Liver (tissue), 8 donors: ENCODE measurements at regions not wholly inside any gene's neighbourhood (a gene's known extent, or its start where the extent isn't known, plus 50 kb on each side); places are given as distances from the start of the nearest gene placed in this dataset.
A peak's percentile ranks its signal among the peaks of the same experiment; 100 is the strongest.

Source experiments
- DNase-seq: peaks from one replicate; pipeline ENCODE4 v3.0.0-alpha.2; 2017; ENCODE audit warnings: low spot score
- H3K27ac ChIP-seq, 2 donors: one replicate each; pipeline ENCODE4 v1.7.0; 2013; ENCODE audit warnings: inconsistent platforms in 2 of 2, low read length in 2 of 2, control low read depth in 1 of 2, low read depth in 1 of 2, mild to moderate bottlenecking in 1 of 2
- H3K27me3 ChIP-seq, 4 donors: one replicate each; pipeline versions ENCODE4 v1.6.1 to v1.7.0; 2013; ENCODE audit warnings: low read length in 3 of 4, inconsistent platforms in 1 of 4, mild to moderate bottlenecking in 1 of 4, moderate library complexity in 1 of 4; ENCODE audit not compliant: control insufficient read depth in 4 of 4, insufficient read depth in 4 of 4
- H3K36me3 ChIP-seq, 4 donors: one replicate each; pipeline versions ENCODE4 v1.6.1 to v1.7.0; 2013; ENCODE audit warnings: low read length in 3 of 4, mild to moderate bottlenecking in 3 of 4, low read depth in 1 of 4, moderate library complexity in 1 of 4; ENCODE audit not compliant: control insufficient read depth in 4 of 4, insufficient read depth in 3 of 4
- H3K4me1 ChIP-seq, 4 donors: one replicate each; pipeline versions ENCODE4 v1.6.1 to v1.7.0; 2013; ENCODE audit warnings: low read length in 3 of 4, mild to moderate bottlenecking in 3 of 4, moderate library complexity in 1 of 4; ENCODE audit not compliant: control insufficient read depth in 4 of 4, insufficient read depth in 4 of 4
- H3K4me3 ChIP-seq, 3 donors: one replicate each; pipeline versions ENCODE4 v1.6.1 to v1.7.0; 2013; ENCODE audit warnings: low read length in 3 of 3, control low read depth in 1 of 3, low read depth in 1 of 3, mild to moderate bottlenecking in 1 of 3
- H3K9ac ChIP-seq, 2 donors: one replicate each; pipeline ENCODE4 v1.7.0; 2013; ENCODE audit warnings: low read length in 2 of 2, mild to moderate bottlenecking in 2 of 2, moderate library complexity in 2 of 2, control low read depth in 1 of 2, low read depth in 1 of 2
- H3K9me3 ChIP-seq, 4 donors: one replicate each; pipeline versions ENCODE4 v1.6.1 to v1.7.0; 2013; ENCODE audit warnings: low read length in 3 of 4; ENCODE audit not compliant: control insufficient read depth in 4 of 4
- ATF3 ChIP-seq: IDR thresholded peaks from 2 replicates; pipeline ENCODE4 v1.6.1; 2016; ENCODE audit warnings: antibody characterized with exemption
- CTCF ChIP-seq: fragments of 150-350 bp; IDR thresholded peaks from 2 replicates; pipeline ENCODE4 v1.5.1; 2017; ENCODE audit warnings: improper control_type of control experiment, low read depth, low read length; ENCODE audit not compliant: missing input control
- EGR1 ChIP-seq, 2 donors: IDR thresholded peaks; 2 replicates each; pipeline ENCODE4 v1.6.1; 2016 to 2018; ENCODE audit warnings: antibody characterized with exemption in 2 of 2, low read depth in 2 of 2
- FOXA1 ChIP-seq: IDR thresholded peaks from 2 replicates; pipeline ENCODE4 v1.6.1; 2016; ENCODE audit warnings: antibody characterized with exemption
- HNF4G ChIP-seq: IDR thresholded peaks from 2 replicates; pipeline ENCODE4 v1.6.1; 2016; ENCODE audit warnings: antibody characterized with exemption
- JUND ChIP-seq, 2 donors: IDR thresholded peaks; 2 replicates each; pipeline ENCODE4 v1.6.1; 2016; ENCODE audit warnings: antibody characterized with exemption in 2 of 2
- NR2F2 ChIP-seq: IDR thresholded peaks from 2 replicates; pipeline ENCODE4 v1.6.1; 2016; ENCODE audit warnings: antibody characterized with exemption
- RAD21 ChIP-seq, 2 donors: IDR thresholded peaks; 2 replicates each; pipeline ENCODE4 v1.6.1; 2016; ENCODE audit warnings: antibody characterized with exemption in 2 of 2, mild to moderate bottlenecking in 2 of 2
- REST ChIP-seq: IDR thresholded peaks from 2 replicates; pipeline ENCODE4 v1.6.1; 2016; ENCODE audit warnings: antibody characterized with exemption, mild to moderate bottlenecking
- SP1 ChIP-seq: IDR thresholded peaks from 2 replicates; pipeline ENCODE4 v1.6.1; 2018; ENCODE audit warnings: antibody characterized with exemption, mild to moderate bottlenecking
- TAF1 ChIP-seq: conservative IDR thresholded peaks from 2 replicates; pipeline ENCODE4 v1.6.1; 2016; ENCODE audit warnings: antibody characterized with exemption, mild to moderate bottlenecking
- YY1 ChIP-seq: IDR thresholded peaks from 2 replicates; pipeline ENCODE4 v1.6.1; 2016; ENCODE audit warnings: antibody characterized with exemption, mild to moderate bottlenecking
- ZBTB33 ChIP-seq: IDR thresholded peaks from 2 replicates; pipeline ENCODE4 v1.6.1; 2016; ENCODE audit warnings: antibody characterized with exemption
- WGBS: extraction: QIAGEN DNeasy Blood & Tissue Kit; methylation state at CpG from one replicate; pipeline ENCODE4 v1.1.7; 2013; 5-methylcytosine and 5-hydroxymethylcytosine counted together
- donor health status: healthy.
- donor health status: healthy.
- donor health status: healthy.
- donor health status: healthy.
- donor health status: healthy.

- whole genome bisulfite sequencing: 75% methylated on average over 3 of the region's 3 CpGs
- TF ChIP-seq REST (no peak), ATF3 (no peak), FOXA1 (no peak), TAF1 (no peak), EGR1 (IDR thresholded peaks at IDR 0.05; ENCODE audit: low read depth in 2 of 2) (no peak), SP1 (no peak), RAD21 (IDR thresholded peaks at IDR 0.05) (no peak), ZBTB33 (no peak), JUND (IDR thresholded peaks at IDR 0.05) (no peak), CTCF (no peak), YY1 (no peak), HNF4G (no peak), NR2F2 (no peak)
- DNase-seq: no peak
Observed at GRCh38 chr3:139803294-139803693, 125.5 kb upstream of the NMNAT3 start.

GRCh38 chr3:139797724-139798343 lies 120.1 kb upstream of the NMNAT3 start:
- Histone ChIP-seq H3K36me3 (no peaks in the 10 kb centered on the region), H3K9ac (no peak overlapping the region), H3K27ac (no peak overlapping the region), H3K9me3 (no peaks in the 10 kb centered on the region), H3K4me3 (no peak overlapping the region), H3K27me3 (no peaks in the 10 kb centered on the region), H3K4me1 (no peaks in the 10 kb centered on the region)
- peak; percentile 47 for DNase-seq
- TF ChIP-seq RAD21 (IDR thresholded peaks at IDR 0.05) (no peak), REST (peak; percentile 99), SP1 (no peak)
- WGBS: 40% methylated on average over 8 of the region's 8 CpGs

More at GRCh38 chr3:139803294-139803693, 125.5 kb upstream of the NMNAT3 start:
- Histone ChIP-seq H3K27me3 (peaks cover 0 to 3% (median 0%) of the 10 kb centered on the region in 4 donors), H3K27ac (no peak overlapping the region), H3K4me3 (no peak overlapping the region), H3K4me1 (no peaks in the 10 kb centered on the region), H3K9me3 (peaks cover 0 to 4% (median 0%) of the 10 kb centered on the region in 4 donors), H3K36me3 (no peaks in the 10 kb centered on the region), H3K9ac (no peak overlapping the region)
